HL-60 (cell line): ENCODE measurements at regions not wholly inside any gene's neighbourhood (a gene's known extent, or its start where the extent isn't known, plus 50 kb on each side); places are given as distances from the start of the nearest gene placed in this dataset.

Source experiments
- POLR2AphosphoS5 ChIP-seq: IDR thresholded peaks from 2 replicates; pipeline ENCODE4 v1.6.1; 2012; ENCODE audit warnings: low read depth
- TF ChIP-seq, protein P1 (sequence below): IDR thresholded peaks from one replicate; pipeline ENCODE4 v1.5.1; 2011; ENCODE audit warnings: low read length, control low read depth, inconsistent platforms; ENCODE audit not compliant: insufficient read depth

DNA sequence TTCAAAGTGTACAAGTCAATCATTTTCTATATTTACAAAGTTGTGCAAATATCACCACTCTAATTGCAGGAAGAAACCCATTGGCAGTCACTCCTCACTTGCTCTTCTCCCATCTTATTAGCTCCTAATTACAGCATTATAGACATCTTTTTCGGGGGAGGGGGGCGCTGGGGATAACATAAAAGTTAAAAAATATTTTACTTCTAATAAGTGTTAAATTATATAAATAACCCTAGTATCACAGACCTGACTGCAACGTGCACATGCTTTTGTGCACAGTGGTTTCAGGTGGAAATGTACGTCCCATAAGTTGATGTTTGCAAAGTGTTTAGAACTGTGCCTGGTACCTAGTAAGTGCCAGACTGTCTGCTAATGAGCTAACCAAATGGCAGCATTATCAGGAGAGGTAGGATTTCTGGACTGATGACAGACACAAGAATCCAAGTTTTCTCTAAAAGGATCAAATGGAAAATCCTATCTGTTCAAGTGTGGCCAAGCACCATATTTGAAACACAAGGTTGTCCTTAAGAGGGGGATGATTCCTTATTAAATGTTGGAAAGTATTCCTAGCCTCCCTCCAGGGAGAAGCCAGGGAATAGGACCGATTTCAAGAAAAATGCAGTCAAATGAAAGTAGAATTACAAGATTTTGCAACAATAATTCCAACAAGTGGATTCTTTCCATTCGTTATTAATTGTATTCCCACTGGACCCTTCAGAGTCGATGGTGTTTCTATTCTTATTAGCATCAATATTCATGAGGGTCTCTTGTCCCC, 70.0 kb downstream of the ACKR3 start:
- TF ChIP-seq, protein P1, sequence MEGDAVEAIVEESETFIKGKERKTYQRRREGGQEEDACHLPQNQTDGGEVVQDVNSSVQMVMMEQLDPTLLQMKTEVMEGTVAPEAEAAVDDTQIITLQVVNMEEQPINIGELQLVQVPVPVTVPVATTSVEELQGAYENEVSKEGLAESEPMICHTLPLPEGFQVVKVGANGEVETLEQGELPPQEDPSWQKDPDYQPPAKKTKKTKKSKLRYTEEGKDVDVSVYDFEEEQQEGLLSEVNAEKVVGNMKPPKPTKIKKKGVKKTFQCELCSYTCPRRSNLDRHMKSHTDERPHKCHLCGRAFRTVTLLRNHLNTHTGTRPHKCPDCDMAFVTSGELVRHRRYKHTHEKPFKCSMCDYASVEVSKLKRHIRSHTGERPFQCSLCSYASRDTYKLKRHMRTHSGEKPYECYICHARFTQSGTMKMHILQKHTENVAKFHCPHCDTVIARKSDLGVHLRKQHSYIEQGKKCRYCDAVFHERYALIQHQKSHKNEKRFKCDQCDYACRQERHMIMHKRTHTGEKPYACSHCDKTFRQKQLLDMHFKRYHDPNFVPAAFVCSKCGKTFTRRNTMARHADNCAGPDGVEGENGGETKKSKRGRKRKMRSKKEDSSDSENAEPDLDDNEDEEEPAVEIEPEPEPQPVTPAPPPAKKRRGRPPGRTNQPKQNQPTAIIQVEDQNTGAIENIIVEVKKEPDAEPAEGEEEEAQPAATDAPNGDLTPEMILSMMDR, result no peak
- no peak for TF ChIP-seq POLR2AphosphoS5
